ENCODE measurements at regions not wholly inside any gene's neighbourhood (a gene's known extent, or its start where the extent isn't known, plus 50 kb on each side); places are given as distances from the start of the nearest gene placed in this dataset.

GRCh38 chr3:110620118-110620517 lies 451.5 kb upstream of the NECTIN3 start:
- no peak for TF ChIP-seq LEF1 (IDR thresholded peaks at IDR 0.05; ENCODE audit: borderline replicate concordance)
- no peak for TF ChIP-seq BHLHE40 (IDR thresholded peaks at IDR 0.05; ENCODE audit: borderline replicate concordance)
- no peak for TF ChIP-seq TARDBP (IDR thresholded peaks at IDR 0.05)
- no peak for TF ChIP-seq FOXM1 (IDR thresholded peaks at IDR 0.05; ENCODE audit: borderline replicate concordance)
- no peak for TF ChIP-seq L3MBTL2 (conservative IDR thresholded peaks at IDR 0.05)
- TF ChIP-seq SP1 (IDR thresholded peaks at IDR 0.05) = no peak
- no peak for TF ChIP-seq NFRKB (IDR thresholded peaks at IDR 0.05)
- TF ChIP-seq FOXA1 (IDR thresholded peaks at IDR 0.05) = no peak
- no peak for TF ChIP-seq ARNT (IDR thresholded peaks at IDR 0.05)
- TF ChIP-seq PKNOX1 (IDR thresholded peaks at IDR 0.05) = no peak
- no peak for TF ChIP-seq CTBP1 (IDR thresholded peaks at IDR 0.05; ENCODE audit: borderline replicate concordance)

Data from HEK293T (cell line).